Skeletal muscle satellite cell (primary cell): ENCODE measurements at regions not wholly inside any gene's neighbourhood (a gene's known extent, or its start where the extent isn't known, plus 50 kb on each side); places are given as distances from the start of the nearest gene placed in this dataset.
"Not testable (repeated sequence)": the region's sequence is repeated elsewhere in the genome, so short reads cannot be mapped to it uniquely, and the experiment has no call there.

Source experiments
- H3K27me3 ChIP-seq: 2 replicates; pipeline ENCODE4 v1.7.0; 2013; ENCODE audit warnings: low read length; ENCODE audit not compliant: control insufficient read depth, insufficient read depth
- H3K36me3 ChIP-seq: 2 replicates; pipeline ENCODE4 v1.7.0; 2013; ENCODE audit warnings: mild to moderate bottlenecking, control low read depth, low read length; ENCODE audit not compliant: insufficient read depth
- H3K4me1 ChIP-seq: 2 replicates; pipeline ENCODE4 v1.7.0; 2013; ENCODE audit warnings: low read length; ENCODE audit not compliant: control insufficient read depth, insufficient read depth
- H3K4me2 ChIP-seq: 2 replicates; pipeline ENCODE4 v1.7.0; 2013; ENCODE audit warnings: mild to moderate bottlenecking, low read length
- H3K4me3 ChIP-seq: 2 replicates; pipeline ENCODE4 v1.7.0; 2013; ENCODE audit warnings: low read length
- H3K9ac ChIP-seq: 2 replicates; pipeline ENCODE4 v1.7.0; 2013; ENCODE audit warnings: mild to moderate bottlenecking, low read depth, low read length, moderate library complexity
- H3K9me3 ChIP-seq: replicated peaks from 2 replicates; pipeline ENCODE4 v1.7.0; 2013; ENCODE audit warnings: mild to moderate bottlenecking, control low read depth, low read length

GRCh38 chr5:74493411-74493810, 147.1 kb downstream of the ENC1 start:
- no peaks in the 10 kb centered on the region for H3K27me3 ChIP-seq
- H3K9me3 ChIP-seq: no peaks in the 10 kb centered on the region
- no peak overlapping the region for H3K4me3 ChIP-seq

GRCh38 chr5:74492230-74492629, 148.3 kb downstream of the ENC1 start:
- no peak overlapping the region for H3K4me2 ChIP-seq
- no peaks in the 10 kb centered on the region for H3K4me1 ChIP-seq
- H3K9me3 ChIP-seq: no peaks in the 10 kb centered on the region
- no peak overlapping the region for H3K9ac ChIP-seq
- no peak overlapping the region for H3K4me3 ChIP-seq
- H3K27me3 ChIP-seq: no peaks in the 10 kb centered on the region
- H3K36me3 ChIP-seq: no peaks in the 10 kb centered on the region

More at GRCh38 chr5:74493411-74493810, 147.1 kb downstream of the ENC1 start:
- H3K9ac ChIP-seq: no peak overlapping the region
- no peak overlapping the region for H3K4me2 ChIP-seq
- H3K4me1 ChIP-seq: peaks cover 5% of the 10 kb centered on the region
- H3K36me3 ChIP-seq: no peaks in the 10 kb centered on the region

GRCh38 chr5:74491586-74491985, 148.9 kb downstream of the ENC1 start:
- H3K36me3 ChIP-seq: no peaks in the 10 kb centered on the region
- H3K9ac ChIP-seq: no peak overlapping the region
- no peak overlapping the region for H3K4me3 ChIP-seq
- H3K4me2 ChIP-seq: no peak overlapping the region
- no peaks in the 10 kb centered on the region for H3K27me3 ChIP-seq
- H3K4me1 ChIP-seq: no peaks in the 10 kb centered on the region
- no peaks in the 10 kb centered on the region for H3K9me3 ChIP-seq

- Histone ChIP-seq H3K36me3 (no peaks in the 10 kb centered on the region), H3K27me3 (no peaks in the 10 kb centered on the region), H3K4me1 (no peaks in the 10 kb centered on the region), H3K9me3 (no peaks in the 10 kb centered on the region), H3K4me2 (no peak overlapping the region), H3K9ac (no peak overlapping the region), H3K4me3 (no peak overlapping the region)
These were observed 149.7 kb downstream of the ENC1 start for GRCh38 chr5:74490814-74491213.

- Histone ChIP-seq H3K9ac (no peak overlapping the region), H3K36me3 (no peaks in the 10 kb centered on the region), H3K4me2 (no peak overlapping the region), H3K27me3 (no peaks in the 10 kb centered on the region), H3K4me1 (no peaks in the 10 kb centered on the region), H3K4me3 (no peak overlapping the region), H3K9me3 (no peaks in the 10 kb centered on the region)
These were observed 157.5 kb downstream of the ENC1 start for GRCh38 chr5:74482990-74483389.

GRCh38 chr5:74482523-74482922, 158.0 kb downstream of the ENC1 start:
- Histone ChIP-seq H3K9me3 (no peaks in the 10 kb centered on the region), H3K4me3 (no peak overlapping the region), H3K27me3 (peaks cover 2% of the 10 kb centered on the region), H3K36me3 (no peaks in the 10 kb centered on the region), H3K9ac (no peak overlapping the region), H3K4me1 (no peaks in the 10 kb centered on the region), H3K4me2 (no peak overlapping the region)

GRCh38 chr5:74481357-74481756, 159.2 kb downstream of the ENC1 start:
- not testable (repeated sequence) for H3K9me3 ChIP-seq, H3K4me2 ChIP-seq, H3K4me3 ChIP-seq, H3K36me3 ChIP-seq, H3K9ac ChIP-seq, H3K4me1 ChIP-seq
- peaks cover 13% of the 10 kb centered on the region for H3K27me3 ChIP-seq

GRCh38 chr5:74480201-74480600, 160.3 kb downstream of the ENC1 start:
- H3K4me1 ChIP-seq: no peaks in the 10 kb centered on the region
- peaks cover 16% of the 10 kb centered on the region for H3K27me3 ChIP-seq
- H3K36me3 ChIP-seq: no peaks in the 10 kb centered on the region
- no peak overlapping the region for H3K4me3 ChIP-seq
- H3K9ac ChIP-seq: no peak overlapping the region
- H3K9me3 ChIP-seq: no peaks in the 10 kb centered on the region
- no peak overlapping the region for H3K4me2 ChIP-seq

GRCh38 chr5:74478328-74478727, 162.2 kb downstream of the ENC1 start:
- H3K9ac ChIP-seq: no peak overlapping the region

GRCh38 chr5:74477761-74478160, 162.8 kb downstream of the ENC1 start:
- no peaks in the 10 kb centered on the region for H3K9me3 ChIP-seq
- H3K4me3 ChIP-seq: no peak overlapping the region
- H3K36me3 ChIP-seq: no peaks in the 10 kb centered on the region

More at GRCh38 chr5:74478328-74478727, 162.2 kb downstream of the ENC1 start:
- H3K9me3 ChIP-seq: no peaks in the 10 kb centered on the region
- H3K27me3 ChIP-seq: peaks cover 16% of the 10 kb centered on the region
- H3K4me1 ChIP-seq: no peaks in the 10 kb centered on the region
- H3K36me3 ChIP-seq: no peaks in the 10 kb centered on the region
- H3K4me2 ChIP-seq: no peak overlapping the region
- H3K4me3 ChIP-seq: no peak overlapping the region

GRCh38 chr5:74476819-74477453, 163.6 kb downstream of the ENC1 start:
- Histone ChIP-seq H3K4me2 (no peak overlapping the region), H3K9ac (no peak overlapping the region), H3K4me3 (no peak overlapping the region), H3K9me3 (no peaks in the 10 kb centered on the region), H3K36me3 (no peaks in the 10 kb centered on the region), H3K27me3 (peaks cover 16% of the 10 kb centered on the region), H3K4me1 (no peaks in the 10 kb centered on the region)

More at GRCh38 chr5:74477761-74478160, 162.8 kb downstream of the ENC1 start:
- Histone ChIP-seq H3K4me2 (no peak overlapping the region), H3K4me1 (no peaks in the 10 kb centered on the region), H3K9ac (no peak overlapping the region), H3K27me3 (peaks cover 16% of the 10 kb centered on the region)

- no peaks in the 10 kb centered on the region for H3K36me3 ChIP-seq
- no peak overlapping the region for H3K9ac ChIP-seq
- H3K27me3 ChIP-seq: peaks cover 16% of the 10 kb centered on the region
- H3K4me1 ChIP-seq: no peaks in the 10 kb centered on the region
- H3K9me3 ChIP-seq: no peaks in the 10 kb centered on the region
- H3K4me3 ChIP-seq: no peak overlapping the region
- no peak overlapping the region for H3K4me2 ChIP-seq
These were observed 164.3 kb downstream of the ENC1 start for GRCh38 chr5:74476046-74476818.
